ENCODE measurements at regions not wholly inside any gene's neighbourhood (a gene's known extent, or its start where the extent isn't known, plus 50 kb on each side); places are given as distances from the start of the nearest gene placed in this dataset.

DNA sequence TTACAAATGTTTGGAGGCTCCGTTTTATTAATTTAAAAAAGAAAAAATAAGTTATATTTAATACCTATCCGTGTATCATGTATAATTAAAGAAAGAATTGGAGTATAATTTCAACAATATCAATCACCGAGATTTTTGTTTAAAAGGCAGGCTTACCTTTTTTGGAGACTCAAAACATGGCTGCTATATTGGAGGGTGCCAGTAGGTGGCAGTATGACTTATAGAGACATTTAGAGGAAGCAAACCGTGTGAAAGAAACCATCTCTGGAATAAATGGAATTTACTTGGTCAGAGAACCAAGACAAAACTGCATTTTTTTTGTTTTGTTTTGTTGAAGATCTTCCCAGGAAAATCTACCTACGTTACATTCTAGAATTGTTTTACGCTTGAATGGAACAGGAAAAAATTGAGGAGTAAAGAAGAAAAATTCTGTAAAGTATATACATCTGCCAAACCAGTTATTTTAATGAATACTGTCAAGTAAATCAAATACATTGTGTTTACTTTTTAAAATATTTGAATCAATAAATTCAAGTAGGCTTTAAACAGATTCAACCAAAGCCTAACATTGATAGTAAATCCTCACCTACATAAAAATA, 802.6 kb upstream of the ALCAM start:
- TF ChIP-seq, protein P1, sequence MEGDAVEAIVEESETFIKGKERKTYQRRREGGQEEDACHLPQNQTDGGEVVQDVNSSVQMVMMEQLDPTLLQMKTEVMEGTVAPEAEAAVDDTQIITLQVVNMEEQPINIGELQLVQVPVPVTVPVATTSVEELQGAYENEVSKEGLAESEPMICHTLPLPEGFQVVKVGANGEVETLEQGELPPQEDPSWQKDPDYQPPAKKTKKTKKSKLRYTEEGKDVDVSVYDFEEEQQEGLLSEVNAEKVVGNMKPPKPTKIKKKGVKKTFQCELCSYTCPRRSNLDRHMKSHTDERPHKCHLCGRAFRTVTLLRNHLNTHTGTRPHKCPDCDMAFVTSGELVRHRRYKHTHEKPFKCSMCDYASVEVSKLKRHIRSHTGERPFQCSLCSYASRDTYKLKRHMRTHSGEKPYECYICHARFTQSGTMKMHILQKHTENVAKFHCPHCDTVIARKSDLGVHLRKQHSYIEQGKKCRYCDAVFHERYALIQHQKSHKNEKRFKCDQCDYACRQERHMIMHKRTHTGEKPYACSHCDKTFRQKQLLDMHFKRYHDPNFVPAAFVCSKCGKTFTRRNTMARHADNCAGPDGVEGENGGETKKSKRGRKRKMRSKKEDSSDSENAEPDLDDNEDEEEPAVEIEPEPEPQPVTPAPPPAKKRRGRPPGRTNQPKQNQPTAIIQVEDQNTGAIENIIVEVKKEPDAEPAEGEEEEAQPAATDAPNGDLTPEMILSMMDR (IDR thresholded peaks at IDR 0.05; ENCODE audit: poor library complexity, severe bottlenecking): peak; percentile 29
- TF ChIP-seq, protein P2, sequence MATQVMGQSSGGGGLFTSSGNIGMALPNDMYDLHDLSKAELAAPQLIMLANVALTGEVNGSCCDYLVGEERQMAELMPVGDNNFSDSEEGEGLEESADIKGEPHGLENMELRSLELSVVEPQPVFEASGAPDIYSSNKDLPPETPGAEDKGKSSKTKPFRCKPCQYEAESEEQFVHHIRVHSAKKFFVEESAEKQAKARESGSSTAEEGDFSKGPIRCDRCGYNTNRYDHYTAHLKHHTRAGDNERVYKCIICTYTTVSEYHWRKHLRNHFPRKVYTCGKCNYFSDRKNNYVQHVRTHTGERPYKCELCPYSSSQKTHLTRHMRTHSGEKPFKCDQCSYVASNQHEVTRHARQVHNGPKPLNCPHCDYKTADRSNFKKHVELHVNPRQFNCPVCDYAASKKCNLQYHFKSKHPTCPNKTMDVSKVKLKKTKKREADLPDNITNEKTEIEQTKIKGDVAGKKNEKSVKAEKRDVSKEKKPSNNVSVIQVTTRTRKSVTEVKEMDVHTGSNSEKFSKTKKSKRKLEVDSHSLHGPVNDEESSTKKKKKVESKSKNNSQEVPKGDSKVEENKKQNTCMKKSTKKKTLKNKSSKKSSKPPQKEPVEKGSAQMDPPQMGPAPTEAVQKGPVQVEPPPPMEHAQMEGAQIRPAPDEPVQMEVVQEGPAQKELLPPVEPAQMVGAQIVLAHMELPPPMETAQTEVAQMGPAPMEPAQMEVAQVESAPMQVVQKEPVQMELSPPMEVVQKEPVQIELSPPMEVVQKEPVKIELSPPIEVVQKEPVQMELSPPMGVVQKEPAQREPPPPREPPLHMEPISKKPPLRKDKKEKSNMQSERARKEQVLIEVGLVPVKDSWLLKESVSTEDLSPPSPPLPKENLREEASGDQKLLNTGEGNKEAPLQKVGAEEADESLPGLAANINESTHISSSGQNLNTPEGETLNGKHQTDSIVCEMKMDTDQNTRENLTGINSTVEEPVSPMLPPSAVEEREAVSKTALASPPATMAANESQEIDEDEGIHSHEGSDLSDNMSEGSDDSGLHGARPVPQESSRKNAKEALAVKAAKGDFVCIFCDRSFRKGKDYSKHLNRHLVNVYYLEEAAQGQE (IDR thresholded peaks at IDR 0.05; ENCODE audit: borderline replicate concordance): no peak
